ENCODE measurements at regions not wholly inside any gene's neighbourhood (a gene's known extent, or its start where the extent isn't known, plus 50 kb on each side); places are given as distances from the start of the nearest gene placed in this dataset.

DNA sequence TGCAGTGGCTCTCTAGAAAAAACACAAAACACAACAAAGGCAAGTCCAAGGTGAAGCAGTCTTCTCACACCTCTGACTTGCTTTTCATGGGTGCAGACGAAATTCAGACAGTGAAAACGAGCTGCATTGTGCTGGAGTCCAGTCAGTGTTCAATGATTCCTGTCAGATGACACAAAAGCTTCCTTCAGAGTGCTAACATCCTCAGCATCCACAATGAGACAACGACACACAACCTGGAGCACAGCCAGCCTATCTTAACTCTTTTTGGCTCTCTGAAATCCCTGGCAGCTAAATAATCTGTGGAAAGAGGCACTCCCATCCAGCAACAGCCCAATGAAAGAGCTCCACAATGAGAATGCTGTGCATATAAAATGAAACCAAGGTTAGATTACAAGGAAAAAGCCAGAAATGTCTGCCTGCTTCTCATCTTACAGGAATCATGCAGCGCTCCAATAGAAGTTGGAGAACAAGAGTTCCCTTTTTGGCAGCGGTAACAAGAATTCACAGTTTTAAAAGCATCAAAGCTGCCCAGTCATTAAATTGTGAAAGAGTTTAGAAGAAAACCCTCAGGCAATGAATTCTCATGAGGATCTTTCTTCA lies 659.8 kb upstream of the TSPY4 start:
- CTCF ChIA-PET = no interaction called here
- Mint-ChIP-seq H3K4me1 (no peaks in the 10 kb centered on the region), H3K27ac (no peak overlapping the region), H3K4me3 (no peak overlapping the region), H3K27me3 (no peaks in the 10 kb centered on the region), H3K9me3 (no peaks in the 10 kb centered on the region), H3K36me3 (ENCODE audit: low read depth) (no peaks in the 10 kb centered on the region)
- POLR2A ChIA-PET = no interaction called here
- DNase-seq = no peak

DNA sequence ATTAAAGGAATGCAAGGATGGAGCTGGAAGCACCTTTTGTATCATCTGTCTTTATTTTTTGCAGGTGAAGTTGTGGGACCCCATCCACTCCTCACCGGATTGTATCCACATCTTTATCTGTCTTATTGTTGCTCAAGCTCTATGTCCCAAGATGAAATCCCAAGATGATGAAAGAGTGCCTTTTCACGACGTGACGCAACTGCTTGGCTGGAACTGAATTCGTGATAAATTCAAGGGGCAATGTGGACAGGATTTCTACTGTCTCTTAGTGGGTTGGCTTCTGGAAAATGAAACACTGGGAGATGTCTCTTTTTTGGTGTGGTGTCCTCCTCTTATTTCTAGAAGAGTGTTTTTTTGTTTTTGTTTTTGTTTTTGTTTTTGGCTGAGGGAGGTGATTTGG lies 650.1 kb upstream of the TSPY4 start:
- H3K36me3 Mint-ChIP-seq (ENCODE audit: low read depth) = no peaks in the 10 kb centered on the region
- DNase-seq = no peak
- CTCF ChIA-PET = no interaction called here
- no peaks in the 10 kb centered on the region for H3K9me3 Mint-ChIP-seq
- no peaks in the 10 kb centered on the region for H3K4me1 Mint-ChIP-seq
- POLR2A ChIA-PET = no interaction called here
- no peak overlapping the region for H3K27ac Mint-ChIP-seq
- no peak overlapping the region for H3K4me3 Mint-ChIP-seq
- no peaks in the 10 kb centered on the region for H3K27me3 Mint-ChIP-seq

DNA sequence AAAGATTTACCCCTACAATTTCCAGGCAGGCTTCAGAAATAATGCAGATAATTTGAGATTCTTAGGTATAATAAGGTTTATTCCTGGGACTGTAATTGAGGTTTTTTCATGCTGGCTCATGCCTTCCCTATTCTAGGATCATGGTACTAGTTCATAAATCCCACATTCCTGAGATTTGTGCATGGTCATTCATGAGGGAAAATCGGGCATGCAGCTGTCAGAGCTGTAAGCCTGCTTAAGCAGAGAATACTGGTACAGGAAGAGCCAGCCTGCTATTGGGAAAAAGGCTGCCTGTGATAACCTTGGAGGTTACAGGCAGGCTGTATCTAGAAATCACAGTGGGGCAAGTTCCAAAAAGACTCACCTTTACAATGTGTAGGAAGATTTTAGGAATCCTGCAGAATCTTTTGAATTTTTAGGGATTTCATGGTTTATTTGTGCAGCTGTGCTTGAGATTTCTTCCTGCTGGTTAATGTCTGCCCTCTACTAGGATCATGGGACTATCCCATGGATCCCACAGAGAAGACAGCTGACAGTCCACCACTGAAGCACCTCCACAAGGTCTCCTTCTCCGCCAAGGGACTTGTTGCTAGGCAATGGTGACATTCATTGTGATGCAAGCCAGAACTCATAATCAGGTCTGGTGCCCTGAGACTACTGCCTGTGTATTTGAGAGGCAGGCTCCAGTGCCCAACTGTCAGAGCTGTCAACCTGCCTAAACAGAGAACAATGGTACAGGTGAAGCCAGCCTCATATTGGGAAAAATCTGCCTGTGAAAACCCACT lies 646.2 kb upstream of the TSPY4 start:
- no peaks in the 10 kb centered on the region for H3K27me3 Mint-ChIP-seq
- H3K4me1 Mint-ChIP-seq = no peaks in the 10 kb centered on the region
- no peak overlapping the region for H3K27ac Mint-ChIP-seq
- ChIA-PET POLR2A (no interaction called here), CTCF (no interaction called here)
- no peak for DNase-seq
- H3K36me3 Mint-ChIP-seq (ENCODE audit: low read depth) = no peaks in the 10 kb centered on the region
- H3K4me3 Mint-ChIP-seq = no peak overlapping the region
- no peaks in the 10 kb centered on the region for H3K9me3 Mint-ChIP-seq

DNA sequence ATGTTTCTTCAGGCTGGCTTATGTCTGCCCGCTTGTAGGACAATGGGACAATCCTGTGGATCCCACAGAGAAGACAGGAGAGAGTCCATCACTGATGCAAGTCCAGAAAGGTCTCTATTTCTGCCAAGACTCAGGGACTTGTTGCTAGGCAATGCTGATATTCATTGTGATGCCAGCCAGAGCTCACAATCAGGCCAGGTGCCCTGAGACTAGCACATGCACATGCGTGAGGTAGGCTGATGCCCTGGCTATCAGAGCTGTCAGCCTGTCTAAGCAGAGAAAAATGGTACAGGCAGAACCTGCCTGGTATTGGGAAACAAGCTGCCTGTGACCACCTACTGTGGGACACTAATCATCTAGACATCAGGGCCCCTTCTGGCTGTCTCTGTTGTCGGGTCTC lies 638.7 kb upstream of the TSPY4 start:
- Mint-ChIP-seq H3K4me3 (no peak overlapping the region), H3K27me3 (no peaks in the 10 kb centered on the region), H3K27ac (no peak overlapping the region), H3K36me3 (ENCODE audit: low read depth) (no peaks in the 10 kb centered on the region), H3K9me3 (no peaks in the 10 kb centered on the region), H3K4me1 (no peaks in the 10 kb centered on the region)
- DNase-seq = no peak
- CTCF ChIA-PET = no interaction called here
- POLR2A ChIA-PET = no interaction called here

DNA sequence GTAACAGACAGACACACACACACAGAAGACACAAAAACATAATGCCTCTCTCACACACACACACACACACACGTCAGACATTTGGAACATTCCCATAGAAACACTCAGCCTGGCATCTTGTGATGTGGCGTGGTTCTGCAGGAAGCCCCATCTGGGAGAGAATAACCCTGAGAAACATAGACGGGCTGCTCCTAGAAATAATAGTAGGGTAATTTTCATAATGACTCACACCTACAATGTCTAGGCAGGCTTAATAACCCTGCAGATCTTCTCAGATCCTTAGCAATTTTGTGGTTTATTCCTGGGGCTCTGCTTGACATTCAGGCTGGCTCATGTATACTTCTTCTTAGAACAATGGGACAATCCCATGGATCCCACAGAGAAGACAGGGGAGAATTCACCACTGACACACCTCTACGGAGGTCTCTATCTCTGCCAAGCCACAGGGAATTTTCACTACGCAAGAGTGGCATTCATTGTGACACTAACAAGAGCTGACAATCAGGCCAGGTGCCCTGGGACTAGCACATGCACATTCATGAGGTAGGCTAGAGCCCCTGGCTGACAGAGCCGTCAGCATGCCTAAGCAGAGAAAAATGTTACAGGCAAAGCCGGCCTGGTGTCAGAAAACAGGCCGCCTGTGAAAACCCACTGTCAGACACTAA lies 631.5 kb upstream of the TSPY4 start:
- H3K36me3 Mint-ChIP-seq (ENCODE audit: low read depth) = no peaks in the 10 kb centered on the region
- no peaks in the 10 kb centered on the region for H3K4me1 Mint-ChIP-seq
- no peak for DNase-seq
- H3K4me3 Mint-ChIP-seq = no peak overlapping the region
- POLR2A ChIA-PET = no interaction called here
- CTCF ChIA-PET = no interaction called here
- no peak overlapping the region for H3K27ac Mint-ChIP-seq
- no peaks in the 10 kb centered on the region for H3K27me3 Mint-ChIP-seq
- H3K9me3 Mint-ChIP-seq = no peaks in the 10 kb centered on the region

DNA sequence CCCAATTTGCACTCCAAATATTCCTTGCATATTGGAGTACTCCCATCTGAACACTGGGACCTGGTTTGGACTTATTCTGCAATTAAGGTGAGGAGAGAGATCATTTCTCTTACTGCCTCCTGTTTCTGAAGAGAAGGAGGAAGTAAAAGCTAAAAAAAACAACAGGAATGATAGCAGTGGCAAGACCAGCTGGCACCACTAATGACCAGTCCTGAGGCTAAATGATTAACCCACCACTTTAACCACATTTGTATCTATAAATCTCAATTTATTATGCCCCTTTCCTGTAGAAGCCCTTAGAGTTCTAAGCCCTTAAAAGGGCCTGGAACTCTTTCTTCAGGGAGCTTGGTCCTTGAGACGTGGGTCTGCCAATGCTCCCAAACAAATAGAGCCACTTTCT lies 625.0 kb upstream of the TSPY4 start:
- Mint-ChIP-seq H3K4me1 (no peaks in the 10 kb centered on the region), H3K4me3 (no peak overlapping the region), H3K9me3 (no peaks in the 10 kb centered on the region), H3K36me3 (ENCODE audit: low read depth) (no peaks in the 10 kb centered on the region), H3K27ac (no peak overlapping the region), H3K27me3 (no peaks in the 10 kb centered on the region)
- POLR2A ChIA-PET = no interaction called here
- DNase-seq = no peak
- CTCF ChIA-PET = no interaction called here

DNA sequence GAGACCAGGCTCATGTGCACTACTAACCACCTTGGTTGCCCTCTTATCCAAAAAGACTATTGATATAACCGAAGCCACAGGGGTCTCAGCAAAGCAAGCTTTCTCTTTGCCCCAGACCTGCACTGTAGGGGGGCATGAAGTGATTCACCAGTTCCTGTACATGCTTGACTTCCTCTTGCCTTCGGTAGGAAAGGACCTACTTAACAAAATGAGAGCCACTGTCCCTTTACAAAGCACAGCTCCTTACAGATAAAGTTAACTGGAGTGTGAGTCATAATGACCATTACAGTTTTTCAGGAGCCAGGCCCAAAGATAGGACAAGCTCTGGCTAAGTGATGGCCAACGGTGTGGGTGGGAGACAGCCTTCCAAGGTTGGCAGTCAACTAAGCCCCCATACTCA lies 622.0 kb upstream of the TSPY4 start:
- Mint-ChIP-seq H3K9me3 (no peaks in the 10 kb centered on the region), H3K27ac (no peak overlapping the region), H3K4me1 (no peaks in the 10 kb centered on the region), H3K36me3 (ENCODE audit: low read depth) (no peaks in the 10 kb centered on the region), H3K27me3 (no peaks in the 10 kb centered on the region), H3K4me3 (no peak overlapping the region)
- no peak for DNase-seq
- CTCF ChIA-PET = no interaction called here
- POLR2A ChIA-PET = no interaction called here

DNA sequence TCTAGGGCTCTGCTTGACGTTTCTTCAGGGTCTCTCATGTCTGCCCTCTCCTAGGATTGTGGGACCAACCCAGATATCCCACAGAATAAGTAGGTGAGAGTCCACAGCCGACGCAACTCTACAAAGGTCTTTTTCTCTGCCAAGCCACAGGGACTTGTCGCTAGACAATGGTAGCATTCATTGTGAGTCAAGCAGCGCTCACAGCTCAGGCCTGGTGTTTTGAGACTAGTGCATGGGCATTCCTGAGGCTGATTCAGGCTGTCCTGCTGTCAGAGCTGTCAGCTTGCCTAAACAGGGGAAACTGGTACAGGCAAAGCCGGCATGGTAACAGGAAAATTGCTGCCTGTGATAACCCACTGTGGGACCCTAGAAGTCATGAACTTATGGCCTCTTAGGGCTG lies 610.6 kb upstream of the TSPY4 start:
- CTCF ChIA-PET = no interaction called here
- no peaks in the 10 kb centered on the region for H3K4me1 Mint-ChIP-seq
- H3K27me3 Mint-ChIP-seq = no peaks in the 10 kb centered on the region
- no peak overlapping the region for H3K4me3 Mint-ChIP-seq
- DNase-seq = no peak
- no peak overlapping the region for H3K27ac Mint-ChIP-seq
- no peaks in the 10 kb centered on the region for H3K36me3 Mint-ChIP-seq (ENCODE audit: low read depth)
- POLR2A ChIA-PET = no interaction called here
- H3K9me3 Mint-ChIP-seq = no peaks in the 10 kb centered on the region

DNA sequence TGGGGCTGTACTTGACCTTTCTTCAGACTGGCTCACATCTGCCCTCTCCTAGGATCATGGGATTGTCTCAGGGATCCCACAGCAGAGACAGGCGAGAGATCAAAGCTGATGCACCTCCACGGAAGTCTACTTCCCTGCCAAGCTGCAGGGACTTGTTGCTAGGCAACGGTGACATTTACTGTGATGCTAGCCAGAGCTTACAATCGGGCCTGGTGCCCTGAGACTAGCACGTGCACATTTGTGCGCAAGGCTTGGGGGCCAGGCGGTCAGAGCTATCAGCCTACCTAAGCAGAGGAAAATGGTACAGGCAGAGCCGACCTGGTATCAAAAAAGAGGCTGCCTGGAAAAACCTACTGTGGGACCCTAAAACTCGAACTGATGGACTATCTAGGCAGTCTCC lies 607.3 kb upstream of the TSPY4 start:
- H3K27ac Mint-ChIP-seq = no peak overlapping the region
- POLR2A ChIA-PET = no interaction called here
- no peaks in the 10 kb centered on the region for H3K9me3 Mint-ChIP-seq
- no peaks in the 10 kb centered on the region for H3K4me1 Mint-ChIP-seq
- CTCF ChIA-PET = no interaction called here
- no peaks in the 10 kb centered on the region for H3K27me3 Mint-ChIP-seq
- no peaks in the 10 kb centered on the region for H3K36me3 Mint-ChIP-seq (ENCODE audit: low read depth)
- no peak for DNase-seq
- H3K4me3 Mint-ChIP-seq = no peak overlapping the region

DNA sequence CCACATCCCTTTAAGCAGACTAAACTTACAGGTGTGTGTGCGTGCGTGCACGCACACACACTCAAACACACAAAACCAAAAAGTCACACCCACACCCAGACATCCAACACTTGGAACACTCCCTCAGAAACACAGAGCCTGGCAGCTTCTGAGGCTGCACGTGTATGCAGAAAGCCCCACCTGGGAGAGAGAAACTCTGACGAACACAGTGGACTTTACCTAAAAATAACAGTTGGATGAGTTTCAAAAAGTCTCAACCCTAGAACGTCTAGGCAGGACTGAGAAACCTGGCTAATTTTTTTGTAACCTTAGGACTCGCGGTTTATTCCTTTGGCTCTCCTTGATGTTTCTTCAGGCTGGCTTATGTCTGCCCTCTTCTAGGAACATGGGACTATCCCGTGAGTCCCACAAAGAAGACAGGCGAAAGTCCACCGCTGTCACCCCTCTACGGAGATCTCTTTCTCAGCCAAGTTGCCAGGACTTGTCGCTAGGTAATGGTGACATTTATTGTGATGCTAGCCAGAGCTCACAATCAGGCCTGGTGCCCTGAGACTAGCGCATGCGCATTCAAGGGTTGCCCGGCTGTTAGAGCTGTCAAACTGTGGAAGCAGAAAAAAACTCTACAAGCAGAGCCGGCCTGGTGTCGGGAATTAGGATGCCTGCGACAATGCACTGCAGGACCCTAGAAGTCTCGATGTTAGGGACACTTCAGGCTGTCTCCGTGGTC lies 595.8 kb upstream of the TSPY4 start:
- POLR2A ChIA-PET = no interaction called here
- no peaks in the 10 kb centered on the region for H3K9me3 Mint-ChIP-seq
- DNase-seq = no peak
- no peak overlapping the region for H3K27ac Mint-ChIP-seq
- H3K27me3 Mint-ChIP-seq = no peaks in the 10 kb centered on the region
- CTCF ChIA-PET = no interaction called here
- no peaks in the 10 kb centered on the region for H3K36me3 Mint-ChIP-seq (ENCODE audit: low read depth)
- no peaks in the 10 kb centered on the region for H3K4me1 Mint-ChIP-seq
- H3K4me3 Mint-ChIP-seq = no peak overlapping the region

DNA sequence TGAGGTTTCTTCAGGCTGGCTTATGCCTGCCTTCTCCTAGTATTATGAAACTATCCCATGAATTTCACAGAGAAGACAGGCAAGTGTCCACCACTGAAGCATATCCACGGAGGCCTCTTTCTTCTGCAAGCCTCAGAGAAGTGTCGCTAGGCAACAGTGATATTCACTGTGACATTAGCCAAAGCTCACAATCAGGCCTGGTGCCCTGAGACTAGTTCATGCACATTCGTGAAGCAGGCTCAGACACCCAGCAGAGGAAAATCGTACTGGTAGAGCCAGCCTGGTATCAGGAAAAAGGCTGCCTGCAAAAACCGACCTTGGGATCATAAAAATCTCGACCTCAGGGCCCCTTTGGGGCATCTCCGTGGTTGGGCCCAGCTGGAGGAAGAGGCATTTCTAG lies 573.1 kb upstream of the TSPY4 start:
- ChIA-PET CTCF (no interaction called here), POLR2A (no interaction called here)
- no peak for DNase-seq
- Mint-ChIP-seq H3K27ac (no peak overlapping the region), H3K4me3 (no peak overlapping the region), H3K36me3 (ENCODE audit: low read depth) (no peaks in the 10 kb centered on the region), H3K4me1 (no peaks in the 10 kb centered on the region), H3K27me3 (no peaks in the 10 kb centered on the region), H3K9me3 (no peaks in the 10 kb centered on the region)

DNA sequence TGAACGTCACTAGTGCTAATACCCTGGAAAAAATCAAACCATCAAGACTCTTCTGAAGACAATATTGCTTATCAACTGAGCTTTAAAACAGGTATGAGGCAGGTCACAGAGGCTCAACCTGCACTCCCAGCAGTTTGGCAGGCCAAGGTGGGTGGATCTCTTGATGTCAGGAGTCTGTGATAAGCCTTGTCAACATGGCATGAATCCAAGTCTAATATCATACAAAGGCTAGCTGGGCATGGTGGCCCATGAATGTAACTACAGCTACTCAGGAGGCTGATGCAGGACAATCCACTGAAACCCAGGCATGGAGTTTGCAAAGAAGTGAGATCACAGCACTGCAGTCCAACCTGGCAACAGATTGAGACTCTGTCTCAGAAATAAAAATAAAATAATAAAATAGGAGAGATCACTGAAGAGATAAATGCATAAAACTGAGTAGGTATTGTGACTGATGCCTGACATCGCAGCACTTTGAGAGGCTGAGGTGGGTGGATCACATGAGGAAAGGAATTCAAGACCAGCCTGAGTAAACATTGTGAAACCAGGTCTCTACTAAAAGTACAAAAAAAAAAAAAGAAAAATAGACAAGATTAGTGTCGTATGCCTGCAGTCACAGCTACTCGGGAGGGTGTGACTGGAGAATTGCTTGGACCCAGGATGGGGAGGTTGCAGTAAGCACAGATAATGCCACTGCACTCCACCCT lies 555.9 kb upstream of the TSPY4 start:
- ChIA-PET POLR2A (no interaction called here), CTCF (no interaction called here)
- Mint-ChIP-seq H3K4me1 (no peaks in the 10 kb centered on the region), H3K27me3 (no peaks in the 10 kb centered on the region), H3K36me3 (ENCODE audit: low read depth) (no peaks in the 10 kb centered on the region), H3K4me3 (no peak overlapping the region), H3K9me3 (no peaks in the 10 kb centered on the region), H3K27ac (no peak overlapping the region)
- DNase-seq = no peak

DNA sequence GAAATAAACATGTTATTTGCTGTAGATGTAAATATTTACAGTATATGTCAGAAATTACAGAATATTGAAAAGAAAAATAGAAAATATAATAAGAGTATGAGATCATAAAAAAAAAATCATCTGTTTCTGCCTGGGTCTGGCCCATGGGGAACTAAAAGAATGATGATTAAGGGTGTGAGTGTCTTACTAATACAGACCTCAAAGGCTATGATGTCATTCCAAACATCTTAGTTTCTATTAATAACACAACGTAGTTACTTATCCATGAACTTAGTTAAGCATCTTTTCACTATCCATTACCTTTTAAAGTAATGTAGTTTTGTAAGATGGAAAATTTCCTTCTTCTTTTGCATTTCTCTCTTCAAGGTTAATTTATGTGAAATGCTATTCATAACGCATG lies 542.7 kb upstream of the TSPY4 start:
- H3K4me1 Mint-ChIP-seq = no peaks in the 10 kb centered on the region
- ChIA-PET CTCF (no interaction called here), POLR2A (no interaction called here)
- no peaks in the 10 kb centered on the region for H3K27me3 Mint-ChIP-seq
- H3K4me3 Mint-ChIP-seq = no peak overlapping the region
- H3K27ac Mint-ChIP-seq = no peak overlapping the region
- no peaks in the 10 kb centered on the region for H3K9me3 Mint-ChIP-seq
- no peak for DNase-seq
- no peaks in the 10 kb centered on the region for H3K36me3 Mint-ChIP-seq (ENCODE audit: low read depth)

Data from activated CD4-positive, alpha-beta memory T cell treated with anti-CD3 and anti-CD28 coated beads, Interleukin-2, amount 10 ng/mL, durations not matched to agents 7 days and 5 days (primary cell).